ENCODE measurements at regions not wholly inside any gene's neighbourhood (a gene's known extent, or its start where the extent isn't known, plus 50 kb on each side); places are given as distances from the start of the nearest gene placed in this dataset.
"Not testable (repeated sequence)": the region's sequence is repeated elsewhere in the genome, so short reads cannot be mapped to it uniquely, and the experiment has no call there.

GRCh38 chr18:29361843-29362242, 1184.9 kb upstream of the CDH2 start:
- Histone ChIP-seq H3K27ac (ENCODE audit: low read length in 2 of 2) (no peak overlapping the region), H3K4me1 (ENCODE audit: control insufficient read depth in 2 of 2, insufficient read depth in 2 of 2, low read length in 2 of 2) (no peaks in the 10 kb centered on the region), H4K20me1 (ENCODE audit: control insufficient read depth, insufficient read depth, low read length, poor library complexity, severe bottlenecking) (no peaks in the 10 kb centered on the region), H3K4me3 (ENCODE audit: control extremely low read depth in 1 of 5, extremely low read depth in 1 of 5, insufficient read depth in 1 of 5, low read depth in 2 of 5, low read length in 4 of 5) (no peak overlapping the region), H3K4me2 (replicated peaks; ENCODE audit: low read depth, low read length, poor library complexity, severe bottlenecking) (no peak overlapping the region), H2AFZ (ENCODE audit: insufficient read depth, low read depth, low read length, poor library complexity, severe bottlenecking) (no peak overlapping the region), H3K9me3 (ENCODE audit: control extremely low read depth in 1 of 3, control insufficient read depth in 2 of 3, insufficient read depth in 1 of 3, low read length in 2 of 3) (peaks cover 0 to 7% (median 0%) of the 10 kb centered on the region in 3 donors), H3K9ac (ENCODE audit: low read length) (no peak overlapping the region), H3K36me3 (replicated peaks in 1 of 2; ENCODE audit: control extremely low read depth in 1 of 2, control insufficient read depth in 1 of 2, extremely low read depth in 1 of 2, insufficient read depth in 2 of 2, low read length in 1 of 2) (no peaks in the 10 kb centered on the region), H3K79me2 (ENCODE audit: control insufficient read depth, insufficient read depth, low read length) (no peaks in the 10 kb centered on the region), H3K27me3 (replicated peaks in 1 of 4; ENCODE audit: control extremely low read depth in 1 of 4, control insufficient read depth in 3 of 4, insufficient read depth in 4 of 4, low read length in 3 of 4) (no peaks in the 10 kb centered on the region)
- H3K27me3 Mint-ChIP-seq = no peaks in the 10 kb centered on the region
- DNase-seq = no peak
- peaks cover 9% of the 10 kb centered on the region for H3K9me3 Mint-ChIP-seq (ENCODE audit: insufficient read depth)
- no peak overlapping the region for H3K4me3 Mint-ChIP-seq
- no peak for TF ChIP-seq CTCF (IDR thresholded peaks at IDR 0.05)
- no peak for TF ChIP-seq EZH2 (IDR thresholded peaks at IDR 0.05; ENCODE audit: borderline replicate concordance, insufficient read depth, low read depth, low read length, poor library complexity, severe bottlenecking)
- intact Hi-C loops (cut with micrococcal nuclease) = no loop called here
- 95% methylated on average over 12 of the region's 15 CpGs for WGBS (ENCODE audit: insufficient coverage)
- ATAC-seq (ENCODE audit: low read depth) = no peak
- ChIA-PET POLR2A (no interaction called here), CTCF (no interaction called here)
- H3K4me1 Mint-ChIP-seq = no peaks in the 10 kb centered on the region
- no peak overlapping the region for H3K27ac Mint-ChIP-seq

- POLR2A ChIA-PET; DNase-seq; H3K4me3 Mint-ChIP-seq; H3K27ac Mint-ChIP-seq; intact Hi-C loops (cut with micrococcal nuclease); H3K27ac ChIP-seq (ENCODE audit: low read length in 2 of 2); H3K4me2 ChIP-seq (replicated peaks; ENCODE audit: low read depth, low read length, poor library complexity, severe bottlenecking); H3K4me3 ChIP-seq (ENCODE audit: control extremely low read depth in 1 of 5, extremely low read depth in 1 of 5, insufficient read depth in 1 of 5, low read depth in 2 of 5, low read length in 4 of 5); H4K20me1 ChIP-seq (ENCODE audit: control insufficient read depth, insufficient read depth, low read length, poor library complexity, severe bottlenecking); H3K27me3 ChIP-seq (replicated peaks in 1 of 4; ENCODE audit: control extremely low read depth in 1 of 4, control insufficient read depth in 3 of 4, insufficient read depth in 4 of 4, low read length in 3 of 4); CTCF ChIA-PET; H3K79me2 ChIP-seq (ENCODE audit: control insufficient read depth, insufficient read depth, low read length); H3K36me3 ChIP-seq (replicated peaks in 1 of 2; ENCODE audit: control extremely low read depth in 1 of 2, control insufficient read depth in 1 of 2, extremely low read depth in 1 of 2, insufficient read depth in 2 of 2, low read length in 1 of 2); H3K4me1 Mint-ChIP-seq; H3K4me1 ChIP-seq (ENCODE audit: control insufficient read depth in 2 of 2, insufficient read depth in 2 of 2, low read length in 2 of 2); H2AFZ ChIP-seq (ENCODE audit: insufficient read depth, low read depth, low read length, poor library complexity, severe bottlenecking); H3K9ac ChIP-seq (ENCODE audit: low read length); ATAC-seq (ENCODE audit: low read depth); H3K27me3 Mint-ChIP-seq: not testable (repeated sequence)
- H3K9me3 ChIP-seq (ENCODE audit: control extremely low read depth in 1 of 3, control insufficient read depth in 2 of 3, insufficient read depth in 1 of 3, low read length in 2 of 3) = peaks cover 0 to 10% (median 0%) of the 10 kb centered on the region in 3 donors
- WGBS (ENCODE audit: insufficient coverage) = no CpG with 5 or more reads among the region's 4 CpGs
- peaks cover 13% of the 10 kb centered on the region for H3K9me3 Mint-ChIP-seq (ENCODE audit: insufficient read depth)
These were observed 1183.7 kb upstream of the CDH2 start for GRCh38 chr18:29360659-29361058.

- H3K27me3 Mint-ChIP-seq; H3K4me2 ChIP-seq (replicated peaks; ENCODE audit: low read depth, low read length, poor library complexity, severe bottlenecking); H3K27me3 ChIP-seq (replicated peaks in 1 of 4; ENCODE audit: control extremely low read depth in 1 of 4, control insufficient read depth in 3 of 4, insufficient read depth in 4 of 4, low read length in 3 of 4); H3K36me3 ChIP-seq (replicated peaks in 1 of 2; ENCODE audit: control extremely low read depth in 1 of 2, control insufficient read depth in 1 of 2, extremely low read depth in 1 of 2, insufficient read depth in 2 of 2, low read length in 1 of 2); H3K4me3 ChIP-seq (ENCODE audit: control extremely low read depth in 1 of 5, extremely low read depth in 1 of 5, insufficient read depth in 1 of 5, low read depth in 2 of 5, low read length in 4 of 5); ATAC-seq (ENCODE audit: low read depth); H3K4me1 Mint-ChIP-seq; H3K27ac Mint-ChIP-seq; H2AFZ ChIP-seq (ENCODE audit: insufficient read depth, low read depth, low read length, poor library complexity, severe bottlenecking); H3K79me2 ChIP-seq (ENCODE audit: control insufficient read depth, insufficient read depth, low read length); H3K9ac ChIP-seq (ENCODE audit: low read length); POLR2A ChIA-PET; CTCF ChIA-PET; H3K27ac ChIP-seq (ENCODE audit: low read length in 2 of 2); H3K4me1 ChIP-seq (ENCODE audit: control insufficient read depth in 2 of 2, insufficient read depth in 2 of 2, low read length in 2 of 2); intact Hi-C loops (cut with micrococcal nuclease); H4K20me1 ChIP-seq (ENCODE audit: control insufficient read depth, insufficient read depth, low read length, poor library complexity, severe bottlenecking); H3K4me3 Mint-ChIP-seq; DNase-seq: not testable (repeated sequence)
- H3K9me3 ChIP-seq (ENCODE audit: control extremely low read depth in 1 of 3, control insufficient read depth in 2 of 3, insufficient read depth in 1 of 3, low read length in 2 of 3) = peaks cover 0 to 14% (median 0%) of the 10 kb centered on the region in 3 donors
- H3K9me3 Mint-ChIP-seq (ENCODE audit: insufficient read depth) = peaks cover 17% of the 10 kb centered on the region
These were observed 1182.3 kb upstream of the CDH2 start for GRCh38 chr18:29359222-29359621.

All from B cell (primary cell).